Fibroblast of upper back skin (primary cell): ENCODE measurements at regions not wholly inside any gene's neighbourhood (a gene's known extent, or its start where the extent isn't known, plus 50 kb on each side); places are given as distances from the start of the nearest gene placed in this dataset.

Experiments used
- DNase-seq: peaks from one replicate; pipeline ENCODE4 v3.0.0-alpha.2; 2013

GRCh38 chr16:9536905-9537304 is 445.5 kb downstream of the HAPSTR1 start:
- DNase-seq, result no peak

DNA sequence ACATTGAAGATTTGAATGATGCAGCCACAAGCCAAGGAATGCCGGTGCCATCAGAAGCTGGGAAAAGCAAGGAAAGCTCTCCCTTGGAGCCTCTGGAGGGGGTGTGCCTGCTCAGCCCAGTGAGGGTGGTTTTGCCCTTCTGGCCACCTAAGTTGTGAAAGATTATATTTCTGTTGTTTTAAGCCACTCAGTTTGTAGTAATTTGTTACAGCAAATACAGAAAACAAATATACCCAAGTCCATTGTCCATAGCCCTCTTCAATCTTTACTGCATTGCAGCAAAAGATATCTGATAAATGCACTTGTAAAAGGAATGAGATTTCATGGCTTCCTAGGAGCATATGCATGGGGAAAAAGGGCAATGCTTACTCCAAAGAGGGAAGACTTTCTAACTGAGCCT is 447.9 kb downstream of the HAPSTR1 start:
- no peak for DNase-seq

DNA sequence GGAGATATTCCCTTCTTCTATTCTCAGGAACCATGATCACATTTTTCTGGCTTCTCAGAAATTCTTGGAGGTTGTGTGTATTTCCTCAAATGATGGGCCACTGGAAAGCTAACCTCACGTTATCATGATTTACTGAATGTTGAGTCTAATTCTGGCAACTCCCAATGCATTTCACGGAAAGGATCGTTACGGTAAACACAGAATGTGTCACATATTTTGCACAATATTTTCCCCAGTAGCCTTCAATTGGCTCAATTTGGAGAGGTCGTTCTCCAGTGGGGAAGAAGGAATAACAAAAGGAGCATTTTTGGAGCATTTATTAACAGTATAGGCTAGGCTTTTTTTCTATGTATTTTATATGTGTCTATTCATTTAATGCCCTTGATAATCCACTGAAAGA is 450.3 kb downstream of the HAPSTR1 start:
- no peak for DNase-seq

DNA sequence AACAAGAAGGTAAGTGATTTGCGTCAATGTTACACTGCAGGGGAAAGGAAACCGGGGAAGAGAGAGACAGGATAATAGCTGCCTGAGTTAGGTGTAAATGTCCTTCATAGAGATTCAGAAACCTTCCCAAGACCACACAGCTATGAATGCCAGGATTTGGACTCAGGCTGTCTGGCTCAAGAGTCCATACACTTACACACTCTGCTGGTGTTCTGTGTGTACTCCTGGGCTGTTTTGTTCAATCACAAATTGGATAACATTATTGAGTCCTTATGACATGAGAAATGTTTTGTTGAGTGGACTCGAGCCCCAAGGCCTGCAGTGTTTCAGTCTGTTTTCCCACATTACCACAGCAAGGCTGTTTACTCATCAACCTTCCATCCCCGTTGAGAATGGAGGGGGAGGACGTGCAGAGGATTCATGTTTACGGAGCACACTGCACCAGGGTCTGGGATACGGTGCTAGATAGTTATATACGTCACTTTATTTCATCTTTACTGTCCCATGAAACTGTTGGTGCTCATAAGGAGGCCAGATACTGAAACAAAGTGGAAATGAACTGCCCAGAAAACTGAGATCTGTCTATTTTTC is 450.8 kb downstream of the HAPSTR1 start:
- no peak for DNase-seq

DNA sequence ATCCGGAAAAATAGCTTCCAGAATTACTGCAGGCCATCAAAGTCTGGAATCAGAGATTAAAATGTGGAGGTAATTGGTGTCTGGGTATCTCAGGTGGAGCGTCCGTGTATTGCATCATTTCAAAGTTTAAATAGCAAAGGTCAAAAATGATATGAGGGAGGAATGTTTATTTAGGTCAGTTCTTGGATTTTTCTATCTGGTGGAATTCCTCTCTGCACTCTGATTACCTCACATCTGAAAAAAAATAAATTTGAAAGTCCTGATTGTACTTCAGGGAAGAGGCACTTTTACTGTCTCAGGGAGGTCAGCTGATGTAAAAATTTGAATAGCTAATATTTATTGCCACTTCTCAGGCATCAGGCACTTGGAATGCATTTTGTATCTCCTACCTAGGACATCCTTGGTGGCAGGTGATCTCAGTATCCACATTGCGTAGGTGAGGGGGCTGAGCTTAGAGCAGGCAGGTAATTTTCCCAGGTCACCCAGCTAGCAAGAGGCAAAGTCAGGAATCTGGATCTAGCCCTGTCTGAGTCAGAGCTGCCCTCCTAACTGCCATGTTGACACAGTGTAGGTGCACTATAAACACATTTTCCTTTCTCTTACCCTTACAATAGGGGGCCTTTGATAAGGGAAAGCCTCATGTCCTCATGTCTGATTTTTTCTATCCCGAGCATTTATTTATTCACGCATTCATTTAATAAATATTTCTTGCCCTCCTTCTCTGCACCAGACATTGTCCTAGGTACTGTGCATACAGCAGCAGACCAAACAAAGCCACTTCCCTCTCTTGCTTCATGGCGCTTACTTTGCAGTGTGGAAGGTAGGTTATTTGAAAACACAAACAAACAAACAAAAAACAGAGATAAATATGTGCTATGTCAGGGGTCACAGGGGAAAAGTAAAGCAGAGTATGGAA is 454.3 kb downstream of the HAPSTR1 start:
- no peak for DNase-seq

GRCh38 chr16:9546438-9546786 is 455.0 kb downstream of the HAPSTR1 start:
- no peak for DNase-seq

- no peak for DNase-seq
These were observed 458.0 kb downstream of the HAPSTR1 start for GRCh38 chr16:9549487-9549886.

GRCh38 chr16:9555051-9555450 is 463.6 kb downstream of the HAPSTR1 start:
- no peak for DNase-seq

DNA sequence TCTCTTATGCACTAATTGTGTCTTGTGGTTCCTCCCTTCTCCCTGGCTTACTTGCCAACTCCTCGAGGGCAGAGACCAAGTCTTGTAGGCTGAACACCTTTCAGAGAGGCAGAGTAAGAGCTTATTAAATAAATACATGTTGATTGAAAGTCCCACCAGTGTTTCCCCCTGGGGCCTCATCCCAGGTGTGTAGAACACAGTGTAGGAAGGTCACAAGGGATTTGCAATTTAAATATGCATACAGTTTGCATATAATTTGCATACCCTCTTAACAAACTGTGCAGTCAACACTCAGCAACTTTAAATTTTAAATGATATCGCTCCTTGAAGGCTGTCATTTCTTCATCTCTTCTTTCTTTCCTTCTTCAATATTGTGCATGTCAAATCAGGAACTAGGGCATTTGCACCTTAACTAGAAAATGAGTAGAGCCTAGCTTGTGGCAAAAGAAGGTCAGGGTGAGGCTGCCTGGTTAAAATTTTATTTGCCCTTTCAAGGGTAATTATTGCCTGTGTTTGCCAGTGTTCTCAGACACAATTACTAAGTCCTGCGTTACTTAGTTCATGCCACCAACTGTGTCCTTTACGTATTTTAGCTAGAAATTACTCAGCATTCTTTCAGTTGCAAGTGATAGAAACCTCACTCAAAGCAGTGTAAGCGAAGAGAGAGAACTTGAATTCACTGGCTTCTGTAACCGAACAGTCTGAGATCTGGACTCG is 465.7 kb downstream of the HAPSTR1 start:
- DNase-seq, result no peak

- DNase-seq, result no peak
These were observed 466.3 kb downstream of the HAPSTR1 start for GRCh38 chr16:9557713-9558112.

DNA sequence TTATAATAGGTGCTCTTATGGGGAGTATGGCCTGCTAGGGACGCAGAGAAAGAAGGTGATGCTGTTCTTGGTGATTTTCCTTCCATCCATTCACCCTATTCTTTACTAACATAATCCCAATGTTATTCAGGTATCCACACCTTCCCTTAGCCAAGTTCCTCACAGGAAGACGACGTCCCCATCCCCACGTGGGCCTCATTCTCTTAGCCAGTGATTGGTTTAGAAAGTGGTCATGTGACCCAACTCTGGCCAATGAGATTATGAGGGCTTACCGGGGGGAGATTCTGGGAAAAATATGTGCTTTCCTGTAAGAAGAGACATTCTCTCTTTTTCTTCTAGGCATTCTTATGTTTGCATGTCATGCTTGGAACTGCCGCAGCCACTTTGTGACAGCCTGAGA is 474.7 kb downstream of the HAPSTR1 start:
- DNase-seq, result no peak

DNA sequence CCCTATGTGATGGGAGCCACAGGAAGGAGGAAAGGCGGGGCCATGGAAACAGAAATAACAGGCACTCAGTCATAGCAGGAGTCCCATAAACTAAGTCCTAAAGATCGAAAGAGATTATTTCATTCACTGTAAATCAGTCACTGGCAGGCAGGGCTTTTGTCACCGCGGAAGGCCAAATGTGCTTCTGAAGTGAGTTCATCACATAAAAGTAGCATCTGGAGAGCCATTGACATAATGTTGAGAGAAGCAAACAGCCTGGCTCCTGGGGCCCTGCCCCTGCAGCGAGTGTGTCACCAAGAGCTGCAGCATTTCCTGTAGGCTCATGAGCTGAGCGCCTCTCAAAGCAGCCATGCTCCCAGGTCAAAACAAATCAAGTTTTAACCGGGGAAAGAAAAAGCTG is 476.2 kb downstream of the HAPSTR1 start:
- no peak for DNase-seq

GRCh38 chr16:9568261-9568660 is 476.8 kb downstream of the HAPSTR1 start:
- DNase-seq, result no peak

DNA sequence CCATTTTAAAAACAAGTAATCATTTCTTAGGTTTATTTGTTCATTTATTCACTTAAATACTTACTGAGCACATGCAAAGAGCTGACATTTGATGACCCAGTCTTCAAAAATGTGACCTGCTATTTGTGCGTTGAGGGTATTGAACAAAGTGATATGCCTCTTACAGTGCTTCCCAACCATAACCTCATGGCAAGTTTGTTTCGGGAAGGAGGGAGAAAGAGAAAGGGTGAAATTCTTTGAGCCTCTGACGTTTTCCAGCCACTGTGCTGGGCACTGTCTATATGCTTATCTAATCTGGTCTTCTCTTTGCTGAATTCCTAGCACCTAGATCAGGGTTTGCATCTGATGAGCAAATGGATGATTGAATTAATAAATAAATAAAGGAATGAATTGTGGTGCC is 479.1 kb downstream of the HAPSTR1 start:
- DNase-seq, result no peak

DNA sequence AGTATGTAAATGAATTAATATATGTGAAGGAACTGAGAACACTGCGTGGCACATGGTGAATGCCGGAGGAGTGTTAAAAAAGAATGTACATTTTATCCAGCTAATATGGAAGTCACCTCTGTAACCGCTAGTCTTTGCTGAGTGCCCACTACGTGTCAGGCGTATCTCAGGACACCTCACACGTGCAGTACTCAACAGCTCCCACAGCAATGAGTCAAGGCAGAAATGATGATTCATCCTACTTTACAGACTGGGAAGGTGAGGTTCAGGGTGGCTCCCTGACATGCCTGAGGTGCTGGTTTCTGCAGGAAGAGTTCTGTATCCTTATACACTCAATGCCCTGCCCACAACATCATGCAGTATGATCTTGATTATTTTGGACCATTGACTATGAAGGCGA is 487.0 kb downstream of the HAPSTR1 start:
- DNase-seq, result no peak

DNA sequence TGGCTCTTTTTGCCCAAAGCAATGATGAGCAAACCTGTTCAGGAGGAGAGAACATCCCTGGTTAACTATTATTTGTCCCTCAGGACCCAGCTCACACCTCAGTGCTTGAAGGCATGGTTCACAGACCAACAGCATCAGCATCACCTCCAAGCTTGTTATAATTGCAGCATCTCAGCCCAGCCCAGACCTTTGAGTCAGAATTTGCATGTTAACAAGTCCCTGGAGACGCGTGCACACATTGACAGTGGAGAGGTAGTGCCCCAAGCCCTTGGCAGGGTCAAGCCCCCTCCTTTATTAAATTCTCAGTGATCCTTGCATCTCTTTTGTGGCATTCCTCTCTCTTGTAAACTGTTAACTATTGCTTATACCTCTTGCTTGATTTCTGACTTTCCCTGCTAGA is 488.6 kb downstream of the HAPSTR1 start:
- DNase-seq, result no peak

DNA sequence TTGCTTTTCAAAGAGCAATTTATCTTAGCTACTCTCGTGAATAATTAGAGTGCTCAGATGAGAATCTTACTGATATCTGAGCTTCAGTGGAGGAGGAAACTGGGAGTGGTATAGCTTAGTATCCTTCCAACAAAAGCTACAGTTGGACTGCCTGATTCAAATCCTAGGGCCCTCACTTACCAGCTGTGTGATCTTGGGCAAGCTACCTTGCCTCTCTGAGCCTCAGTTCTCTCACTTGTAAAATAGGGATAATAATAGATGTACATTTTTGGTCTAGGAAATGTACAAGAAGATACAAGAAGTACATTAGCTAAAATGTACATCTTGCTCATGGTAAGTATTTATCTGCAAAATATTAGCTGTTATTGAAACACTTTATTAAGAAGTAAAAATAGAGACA is 502.0 kb downstream of the HAPSTR1 start:
- DNase-seq, result no peak

DNA sequence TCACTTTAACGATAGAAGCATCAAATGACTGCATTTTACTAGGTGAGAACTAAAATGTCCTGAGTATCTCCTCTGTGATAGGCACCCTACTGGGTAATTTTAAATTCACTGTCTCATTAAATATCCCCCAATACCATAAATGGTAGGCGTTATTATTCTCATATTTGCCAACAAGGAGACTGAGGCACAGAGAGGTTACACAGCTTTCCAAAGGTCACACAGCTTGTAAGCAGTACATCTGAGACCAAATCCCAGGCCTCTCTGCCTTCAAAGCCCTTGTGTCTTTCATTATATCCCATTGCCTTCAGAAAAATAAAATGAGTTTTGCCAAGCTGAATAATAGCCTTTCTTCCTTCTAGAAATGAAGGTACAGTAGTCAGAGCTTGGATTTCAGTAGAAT is 502.6 kb downstream of the HAPSTR1 start:
- DNase-seq, result no peak

DNA sequence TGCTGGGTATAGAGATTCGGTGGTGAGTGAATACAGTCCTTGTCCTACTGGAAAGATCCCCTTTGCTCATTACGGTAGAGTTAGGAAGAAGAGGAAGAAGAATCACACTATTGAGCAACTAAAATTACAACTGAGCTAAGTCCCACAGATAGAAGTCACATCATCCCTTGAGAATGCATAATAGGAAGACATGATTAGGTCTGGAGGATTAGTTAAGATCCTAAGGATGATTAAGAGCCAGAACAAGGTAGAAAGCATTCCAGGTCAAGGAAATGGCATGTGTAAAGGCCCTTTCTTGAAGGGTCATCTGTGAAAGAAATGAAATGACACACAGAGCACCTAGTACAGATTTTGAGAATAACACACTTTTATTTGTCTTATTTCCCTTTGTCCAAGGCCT is 503.5 kb downstream of the HAPSTR1 start:
- DNase-seq, result no peak

GRCh38 chr16:9595393-9595792 is 503.9 kb downstream of the HAPSTR1 start:
- DNase-seq, result no peak

GRCh38 chr16:9596788-9597187 is 505.3 kb downstream of the HAPSTR1 start:
- no peak for DNase-seq

GRCh38 chr16:9597967-9598730 is 506.7 kb downstream of the HAPSTR1 start:
- no peak for DNase-seq

- DNase-seq, result no peak
These were observed 507.3 kb downstream of the HAPSTR1 start for GRCh38 chr16:9598731-9599083.
